ENCODE measurements at regions not wholly inside any gene's neighbourhood (a gene's known extent, or its start where the extent isn't known, plus 50 kb on each side); places are given as distances from the start of the nearest gene placed in this dataset.

GRCh38 chr11:69966910-69967483 is 111.1 kb upstream of the ANO1 start:
- DNase-seq (ENCODE audit: low read depth in 1 of 2, low spot score in 1 of 2) (no peak), ATAC-seq (no peak), FAIRE-seq (no peak)
- Histone ChIP-seq H3K4me1 (peaks cover 24% of the 10 kb centered on the region), H3K9me3 (no peaks in the 10 kb centered on the region), H3K4me3 (no peak overlapping the region), H3K4me2 (no peak overlapping the region), H3K27ac (no peak overlapping the region)
- ChIA-PET CTCF (interaction anchor here (0.6 to 1.5 kb wide), 3 partner anchors 14 to 225 kb away, joined by 3 read pairs; no protein-coding TSS in a partner anchor), POLR2A (no interaction called here)
- WGBS (ENCODE audit: missing lambda C conversion rate): 95% methylated on average over 17 of the region's 25 CpGs
- TF ChIP-seq SMC3 (IDR thresholded peaks at IDR 0.05): no peak
- no peak for TF ChIP-seq GATA3 (IDR thresholded peaks at IDR 0.05; ENCODE audit: borderline replicate concordance)
- TF ChIP-seq POLR2AphosphoS2 (conservative IDR thresholded peaks at IDR 0.05; ENCODE audit: low read length): no peak
- TF ChIP-seq KDM5A (IDR thresholded peaks at IDR 0.05): no peak
- TF ChIP-seq FOSB (CRISPR knock-in tag; IDR thresholded peaks at IDR 0.05): no peak
- no peak for TF ChIP-seq RNF2 (IDR thresholded peaks at IDR 0.05; ENCODE audit: borderline replicate concordance, low read depth)
- TF ChIP-seq MYC (IDR thresholded peaks at IDR 0.05; ENCODE audit: borderline replicate concordance, low read length): no peak
- no peak for TF ChIP-seq ELK1 (IDR thresholded peaks at IDR 0.05; ENCODE audit: low read depth, low read length)
- no peak for TF ChIP-seq CHD4 (IDR thresholded peaks at IDR 0.05; ENCODE audit: borderline replicate concordance)
- TF ChIP-seq RCOR1 (IDR thresholded peaks at IDR 0.05; ENCODE audit: low read depth, low read length): no peak
- TF ChIP-seq ESRRA (IDR thresholded peaks at IDR 0.05; ENCODE audit: borderline replicate concordance, low read length): no peak
- no peak for TF ChIP-seq JUN (IDR thresholded peaks at IDR 0.05)
- no peak for TF ChIP-seq JUNB (IDR thresholded peaks at IDR 0.05)
- TF ChIP-seq TP53 (CRISPR knock-in tag; IDR thresholded peaks at IDR 0.05): no peak
- TF ChIP-seq E2F6 (IDR thresholded peaks at IDR 0.05; ENCODE audit: borderline replicate concordance, low read depth): no peak
- TF ChIP-seq SREBF2 (IDR thresholded peaks at IDR 0.05): no peak

DNA sequence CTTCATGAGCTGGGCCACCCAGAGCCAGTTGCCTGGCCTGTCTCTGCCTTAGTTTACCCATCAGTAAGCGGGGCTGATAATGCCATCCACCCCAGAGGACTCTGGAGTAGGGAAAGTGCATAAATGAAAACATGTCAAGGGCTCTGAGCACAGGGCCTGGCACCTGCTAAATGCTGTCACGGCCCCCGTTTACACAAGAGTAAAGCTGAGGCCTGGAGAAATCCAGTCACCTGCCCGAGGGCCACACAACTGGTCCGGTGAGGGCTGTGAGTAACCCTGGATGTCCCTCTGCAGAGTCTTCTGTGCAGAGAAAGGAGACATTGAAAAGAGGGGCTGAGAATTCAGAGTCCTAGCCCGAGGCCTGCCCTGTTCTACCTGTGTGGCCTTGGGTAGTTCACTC is 110.6 kb upstream of the ANO1 start:
- ATAC-seq (no peak), FAIRE-seq (no peak), DNase-seq (ENCODE audit: low read depth in 1 of 2, low spot score in 1 of 2) (no peak)
- no peaks in the 10 kb centered on the region for H3K9me3 ChIP-seq
- H3K4me2 ChIP-seq: no peak overlapping the region
- 73% methylated on average over 6 of the region's 6 CpGs for WGBS (ENCODE audit: missing lambda C conversion rate)
- POLR2A ChIA-PET: no interaction called here
- H3K4me1 ChIP-seq: peaks cover 20% of the 10 kb centered on the region
- TF ChIP-seq RAD21 (conservative IDR thresholded peaks at IDR 0.05 in 1 of 2, IDR thresholded peaks at IDR 0.05 in 1 of 2): no peak
- TF ChIP-seq PHF8 (IDR thresholded peaks at IDR 0.05; ENCODE audit: borderline replicate concordance, low read depth): no peak
- TF ChIP-seq, protein P1, sequence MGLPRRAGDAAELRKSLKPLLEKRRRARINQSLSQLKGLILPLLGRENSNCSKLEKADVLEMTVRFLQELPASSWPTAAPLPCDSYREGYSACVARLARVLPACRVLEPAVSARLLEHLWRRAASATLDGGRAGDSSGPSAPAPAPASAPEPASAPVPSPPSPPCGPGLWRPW (IDR thresholded peaks at IDR 0.05): no peak
- no peak for TF ChIP-seq JUNB (IDR thresholded peaks at IDR 0.05)
- TF ChIP-seq CHD4 (IDR thresholded peaks at IDR 0.05; ENCODE audit: borderline replicate concordance): no peak
- TF ChIP-seq BHLHE40 (IDR thresholded peaks at IDR 0.05; ENCODE audit: low read depth, low read length): no peak
- no peak for TF ChIP-seq RCOR1 (IDR thresholded peaks at IDR 0.05; ENCODE audit: low read depth, low read length)
- no peak for TF ChIP-seq RFX5 (IDR thresholded peaks at IDR 0.05)
- TF ChIP-seq JUN (IDR thresholded peaks at IDR 0.05): no peak
- no peak for TF ChIP-seq EP300 (IDR thresholded peaks at IDR 0.05)
- TF ChIP-seq CTCF (IDR thresholded peaks at IDR 0.05): no peak
- no peak for TF ChIP-seq FOSB (CRISPR knock-in tag; IDR thresholded peaks at IDR 0.05)
- TF ChIP-seq RARB (CRISPR knock-in tag; IDR thresholded peaks at IDR 0.05): no peak
- no peak for TF ChIP-seq MAFK (IDR thresholded peaks at IDR 0.05; ENCODE audit: partially characterized antibody)
- no peak for TF ChIP-seq POLR2A (IDR thresholded peaks at IDR 0.05; ENCODE audit: low read length)
- no peak for TF ChIP-seq FOXS1 (CRISPR knock-in tag; IDR thresholded peaks at IDR 0.05)
- TF ChIP-seq TFCP2L1 (CRISPR knock-in tag; IDR thresholded peaks at IDR 0.05): no peak
- no peak for TF ChIP-seq SMC3 (IDR thresholded peaks at IDR 0.05)
- TF ChIP-seq, protein P2, sequence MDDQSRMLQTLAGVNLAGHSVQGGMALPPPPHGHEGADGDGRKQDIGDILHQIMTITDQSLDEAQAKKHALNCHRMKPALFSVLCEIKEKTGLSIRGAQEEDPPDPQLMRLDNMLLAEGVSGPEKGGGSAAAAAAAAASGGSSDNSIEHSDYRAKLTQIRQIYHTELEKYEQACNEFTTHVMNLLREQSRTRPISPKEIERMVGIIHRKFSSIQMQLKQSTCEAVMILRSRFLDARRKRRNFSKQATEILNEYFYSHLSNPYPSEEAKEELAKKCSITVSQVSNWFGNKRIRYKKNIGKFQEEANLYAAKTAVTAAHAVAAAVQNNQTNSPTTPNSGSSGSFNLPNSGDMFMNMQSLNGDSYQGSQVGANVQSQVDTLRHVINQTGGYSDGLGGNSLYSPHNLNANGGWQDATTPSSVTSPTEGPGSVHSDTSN (IDR thresholded peaks at IDR 0.05): no peak
- no peak overlapping the region for H3K27ac ChIP-seq
- H3K4me3 ChIP-seq: no peak overlapping the region
- CTCF ChIA-PET: interaction anchor here (0.6 to 1.5 kb wide), 2 partner anchors 125 to 224 kb away, joined by 3 read pairs; no protein-coding TSS in a partner anchor

All from A549 (cell line).